HTR-8/SVneo (cell line): ENCODE measurements at regions not wholly inside any gene's neighbourhood (a gene's known extent, or its start where the extent isn't known, plus 50 kb on each side); places are given as distances from the start of the nearest gene placed in this dataset.
"Not testable (repeated sequence)": the region's sequence is repeated elsewhere in the genome, so short reads cannot be mapped to it uniquely, and the experiment has no call there.

ENCODE experiments used
- DNase-seq: peaks from one replicate; pipeline ENCODE4 v3.0.0; 2011; ENCODE audit warnings: low spot score, mixed read lengths; ENCODE audit not compliant: insufficient read length
- FAIRE-seq: peaks from 2 replicates; lab custom pipeline; 2011; peaks lifted over from hg19 to GRCh38; lab: Jason Lieb, UNC

- FAIRE-seq (no peak), DNase-seq (no peak)
These were observed 105.8 kb upstream of the PELI1 start for GRCh38 chr2:64250063-64250462.

- FAIRE-seq, result no peak
- no peak for DNase-seq
These were observed 106.7 kb upstream of the PELI1 start for GRCh38 chr2:64250751-64251423.

DNA sequence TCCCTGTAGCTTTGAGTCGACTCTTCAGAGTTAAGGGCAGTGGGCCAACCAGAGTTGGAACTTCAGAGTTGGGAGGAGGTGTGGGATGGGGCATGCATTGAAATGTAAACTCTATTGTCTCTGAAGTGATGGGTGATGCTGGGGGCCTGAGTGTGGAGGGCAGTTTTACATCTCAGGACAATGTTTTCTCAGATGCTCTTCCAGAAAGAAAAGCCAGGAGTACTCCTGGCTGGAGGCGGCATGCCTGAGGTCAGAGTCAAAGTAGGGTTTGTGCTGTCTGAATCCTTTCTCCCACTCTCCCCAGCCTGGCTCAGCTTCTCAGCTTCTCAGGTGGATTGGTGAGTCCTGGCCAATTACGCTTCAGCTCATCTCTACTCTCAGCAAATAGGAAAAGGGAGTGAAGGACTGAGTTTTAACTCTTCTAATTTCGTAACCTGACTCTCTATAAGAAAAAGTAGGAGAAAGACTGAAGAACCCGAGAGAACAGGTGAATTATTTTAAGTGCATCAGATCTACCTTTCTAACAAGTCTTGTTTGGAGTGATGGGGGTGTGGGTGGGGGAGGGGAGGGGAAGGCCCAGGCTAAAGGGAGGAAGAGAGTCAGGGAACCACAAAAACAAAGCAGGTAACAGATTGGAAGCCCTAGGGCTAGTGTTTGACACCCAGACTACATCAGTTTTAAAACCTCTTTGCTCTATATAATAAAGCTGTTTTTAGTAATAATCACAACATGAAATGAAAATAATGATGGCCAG lies 107.5 kb upstream of the PELI1 start:
- DNase-seq, result no peak
- no peak for FAIRE-seq

DNA sequence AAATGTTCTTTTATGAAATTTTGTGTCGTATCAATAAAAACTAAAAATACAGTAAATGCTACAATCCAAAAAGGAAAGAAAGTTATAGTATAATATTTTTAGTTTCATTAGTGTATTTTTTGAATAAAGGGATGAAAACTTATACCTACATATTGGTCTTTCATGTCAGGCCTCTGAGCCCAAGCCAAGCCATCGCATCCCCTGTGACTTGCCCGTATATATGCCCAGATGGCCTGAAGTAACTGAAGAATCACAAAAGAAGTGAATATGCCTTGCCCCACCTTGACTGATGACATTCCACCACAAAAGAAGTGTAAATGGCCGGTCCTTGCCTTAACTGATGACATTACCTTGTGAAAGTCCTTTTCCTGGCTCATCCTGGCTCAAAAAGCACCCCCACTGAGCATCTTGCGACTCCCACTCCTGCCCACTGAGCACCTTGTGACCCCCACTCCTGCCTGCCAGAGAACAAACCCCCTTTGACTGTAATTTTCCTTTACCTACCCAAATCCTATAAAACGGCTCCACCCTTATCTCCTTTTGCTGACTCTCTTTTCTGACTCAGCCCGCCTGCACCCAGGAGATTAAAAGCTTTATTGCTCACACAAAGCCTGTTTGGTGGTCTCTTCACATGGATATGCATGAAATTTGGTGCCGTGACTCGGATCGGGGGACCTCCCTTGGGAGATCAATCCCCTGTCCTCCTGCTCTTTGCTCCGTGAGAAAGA lies 108.2 kb upstream of the PELI1 start:
- FAIRE-seq, DNase-seq: not testable (repeated sequence)

DNA sequence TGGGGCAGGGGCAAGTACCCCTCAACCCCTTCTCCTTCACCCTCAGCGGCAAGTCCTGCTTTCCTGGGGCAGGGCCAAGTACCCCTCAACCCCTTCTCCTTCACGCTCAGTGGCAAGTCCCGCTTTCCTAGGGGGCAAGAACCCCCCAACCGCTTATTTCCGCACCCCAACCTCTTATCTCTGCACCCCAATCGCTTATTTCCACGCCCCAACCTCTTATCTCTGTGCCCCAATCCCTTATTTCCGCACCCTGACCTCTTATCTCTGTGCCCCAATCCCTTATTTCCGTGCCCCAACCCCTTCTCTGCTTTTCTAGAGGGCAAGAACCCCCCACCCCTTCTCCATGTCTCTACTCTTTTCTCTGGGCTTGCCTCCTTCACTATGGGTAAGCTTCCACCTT lies 109.2 kb upstream of the PELI1 start:
- not testable (repeated sequence) for FAIRE-seq

DNA sequence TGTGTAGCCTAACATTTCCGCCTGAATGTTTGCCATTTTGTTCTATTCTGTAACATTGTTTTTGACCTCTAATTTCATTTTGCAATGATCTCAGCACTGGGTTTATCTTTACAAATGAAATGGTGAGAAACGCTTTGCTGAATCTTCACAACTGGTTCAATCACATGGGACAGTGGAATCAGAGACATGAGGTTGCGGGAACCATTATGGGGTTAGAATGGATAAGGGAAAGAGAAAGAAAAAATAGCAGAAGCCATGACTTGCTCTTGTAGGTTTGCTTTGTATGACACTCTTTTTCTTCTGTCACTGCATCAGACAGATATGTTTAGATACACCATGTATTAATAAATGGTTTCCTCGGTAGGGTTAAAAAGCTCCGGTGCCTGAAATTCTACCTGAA lies 114.3 kb upstream of the PELI1 start:
- DNase-seq (no peak), FAIRE-seq (no peak)

More for the DNA sequence above, 109.2 kb upstream of the PELI1 start:
- DNase-seq, result not testable (repeated sequence)

- FAIRE-seq (no peak), DNase-seq (no peak)
These were observed 115.1 kb upstream of the PELI1 start for GRCh38 chr2:64259312-64259711.

GRCh38 chr2:64260093-64260803 lies 116.0 kb upstream of the PELI1 start:
- FAIRE-seq, result no peak
- DNase-seq, result no peak

- no peak for FAIRE-seq
- DNase-seq, result no peak
These were observed 116.6 kb upstream of the PELI1 start for GRCh38 chr2:64260817-64261216.

DNA sequence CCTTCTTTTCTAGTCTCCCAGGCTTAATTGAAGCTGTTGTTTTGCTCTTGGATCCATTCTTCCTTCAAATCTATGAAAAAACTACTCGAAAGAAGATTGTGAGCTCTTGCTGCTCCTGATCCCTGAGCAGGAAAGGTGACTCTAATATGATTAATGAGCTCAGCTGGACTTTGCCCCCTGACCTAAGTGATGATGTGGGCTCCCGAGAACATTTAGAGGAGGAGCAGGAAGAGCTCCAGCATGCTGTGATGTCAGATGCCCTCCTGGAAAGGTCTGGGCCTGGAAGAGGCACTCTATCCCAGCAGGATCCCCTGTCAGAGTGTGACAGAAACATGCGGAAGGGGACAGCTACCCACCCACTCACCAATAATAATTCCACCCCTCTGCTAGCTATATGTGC lies 117.9 kb upstream of the PELI1 start:
- FAIRE-seq (no peak), DNase-seq (no peak)

GRCh38 chr2:64262816-64263215 lies 118.6 kb upstream of the PELI1 start:
- DNase-seq (no peak), FAIRE-seq (no peak)

GRCh38 chr2:64263315-64263714 lies 119.1 kb upstream of the PELI1 start:
- DNase-seq (no peak), FAIRE-seq (no peak)

GRCh38 chr2:64267699-64268098 lies 123.5 kb upstream of the PELI1 start:
- FAIRE-seq, result no peak
- no peak for DNase-seq

GRCh38 chr2:64268330-64269048 lies 124.3 kb upstream of the PELI1 start:
- FAIRE-seq, result no peak
- DNase-seq, result no peak

- DNase-seq (peak; percentile 67), FAIRE-seq (peak; percentile 38)
These were observed 129.5 kb upstream of the PELI1 start for GRCh38 chr2:64273524-64274398.

GRCh38 chr2:64274399-64275173 lies 130.4 kb upstream of the PELI1 start:
- FAIRE-seq (no peak), DNase-seq (no peak)

GRCh38 chr2:64275174-64275466 lies 130.9 kb upstream of the PELI1 start:
- DNase-seq (no peak), FAIRE-seq (no peak)

DNA sequence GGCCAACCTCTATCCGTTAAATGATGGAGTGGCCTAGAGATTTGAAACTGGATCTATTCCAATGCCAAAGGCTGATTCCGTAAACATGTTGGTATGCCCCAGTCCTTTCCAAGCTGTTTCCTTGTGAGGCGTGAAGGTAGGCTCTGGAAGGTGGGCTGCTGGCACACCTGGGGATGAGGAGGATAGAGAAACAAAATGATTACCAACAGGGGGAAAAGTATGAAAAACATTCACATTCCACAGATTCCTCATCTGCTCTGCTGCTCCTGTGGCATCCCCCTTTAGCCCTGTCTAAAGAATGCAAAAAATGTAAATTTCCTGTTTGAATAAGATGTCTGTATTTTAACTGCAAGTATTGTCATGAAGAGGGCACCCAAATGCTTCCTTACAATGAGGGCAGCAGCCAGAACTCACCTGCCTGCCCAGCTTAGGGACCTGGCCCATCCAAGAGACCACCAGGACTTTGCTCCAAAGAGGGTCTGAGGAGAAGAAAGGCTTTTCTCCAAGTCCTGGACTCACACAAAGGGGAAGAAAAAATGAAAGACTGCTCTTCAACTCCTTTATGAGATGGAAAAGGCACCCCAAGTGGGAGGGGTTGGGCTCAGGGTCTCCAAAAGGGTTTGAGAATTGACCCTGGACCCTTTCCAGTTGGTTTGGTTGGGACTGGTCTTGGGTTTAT lies 132.3 kb upstream of the PELI1 start:
- peak; percentile 80 for FAIRE-seq
- peak; percentile 59 for DNase-seq
